Suprapubic skin (tissue), 4 donors: ENCODE measurements at regions not wholly inside any gene's neighbourhood (a gene's known extent, or its start where the extent isn't known, plus 50 kb on each side); places are given as distances from the start of the nearest gene placed in this dataset.

Source experiments
- CTCF ChIP-seq, 2 donors: fragments of 200-600 bp in 1 of 2; fragments of 450-650 bp in 1 of 2; sonication (generic) in 1 of 2; IDR thresholded peaks; one replicate each; pipeline ENCODE4 v1.5.1; 2016 to 2019; ENCODE audit warnings: antibody characterized with exemption in 2 of 2, mild to moderate bottlenecking in 1 of 2, moderate library complexity in 1 of 2
- EP300 ChIP-seq: sonication (generic); formaldehyde crosslinking; IDR thresholded peaks from one replicate; pipeline ENCODE4 v1.6.1; 2017; ENCODE audit warnings: antibody characterized with exemption
- POLR2A ChIP-seq, 2 donors: fragments of 450-650 bp; IDR thresholded peaks; one replicate each; pipeline ENCODE4 v1.6.1; 2017; ENCODE audit warnings: antibody characterized with exemption in 2 of 2, mild to moderate bottlenecking in 2 of 2, moderate library complexity in 2 of 2
- POLR2AphosphoS5 ChIP-seq, 3 donors: sonication (generic); formaldehyde crosslinking; IDR thresholded peaks; one replicate each; pipeline ENCODE4 v1.6.1; 2017; ENCODE audit warnings: antibody characterized with exemption in 3 of 3

DNA sequence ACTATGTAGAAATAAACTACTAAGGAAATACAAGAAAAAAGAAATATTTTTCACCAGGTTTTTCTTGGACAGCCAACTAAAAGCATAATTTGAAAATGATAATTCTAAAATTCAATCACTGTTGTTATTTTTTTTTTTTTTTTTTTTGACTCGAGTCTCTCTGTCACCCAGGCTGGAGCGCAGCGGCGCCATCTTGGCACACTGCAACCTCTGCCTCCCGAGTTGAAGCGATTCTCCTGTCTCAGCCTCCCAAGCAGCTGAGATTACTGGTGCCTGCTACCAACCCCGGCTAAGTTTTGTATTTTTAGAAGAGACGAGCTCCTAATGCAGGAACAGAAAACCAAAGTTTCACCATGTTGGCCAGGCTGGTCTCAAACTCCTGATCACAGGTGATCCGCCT lies 122.3 kb upstream of the UGT8 start:
- TF ChIP-seq CTCF (IDR thresholded peaks at IDR 0.05), result no peak
- TF ChIP-seq POLR2A (IDR thresholded peaks at IDR 0.05), result no peak
- no peak for TF ChIP-seq EP300
- TF ChIP-seq POLR2AphosphoS5 (IDR thresholded peaks at IDR 0.05), result no peak
